GM18858 (cell line): ENCODE measurements at regions not wholly inside any gene's neighbourhood (a gene's known extent, or its start where the extent isn't known, plus 50 kb on each side); places are given as distances from the start of the nearest gene placed in this dataset.
A peak's percentile ranks its signal among the peaks of the same experiment; 100 is the strongest.

Experiments
- ATAC-seq: cut with Tn5 transposase; IDR thresholded peaks from one replicate; pipeline ENCODE4 v1.9.1; 2021; ENCODE audit not compliant: unreplicated experiment

DNA sequence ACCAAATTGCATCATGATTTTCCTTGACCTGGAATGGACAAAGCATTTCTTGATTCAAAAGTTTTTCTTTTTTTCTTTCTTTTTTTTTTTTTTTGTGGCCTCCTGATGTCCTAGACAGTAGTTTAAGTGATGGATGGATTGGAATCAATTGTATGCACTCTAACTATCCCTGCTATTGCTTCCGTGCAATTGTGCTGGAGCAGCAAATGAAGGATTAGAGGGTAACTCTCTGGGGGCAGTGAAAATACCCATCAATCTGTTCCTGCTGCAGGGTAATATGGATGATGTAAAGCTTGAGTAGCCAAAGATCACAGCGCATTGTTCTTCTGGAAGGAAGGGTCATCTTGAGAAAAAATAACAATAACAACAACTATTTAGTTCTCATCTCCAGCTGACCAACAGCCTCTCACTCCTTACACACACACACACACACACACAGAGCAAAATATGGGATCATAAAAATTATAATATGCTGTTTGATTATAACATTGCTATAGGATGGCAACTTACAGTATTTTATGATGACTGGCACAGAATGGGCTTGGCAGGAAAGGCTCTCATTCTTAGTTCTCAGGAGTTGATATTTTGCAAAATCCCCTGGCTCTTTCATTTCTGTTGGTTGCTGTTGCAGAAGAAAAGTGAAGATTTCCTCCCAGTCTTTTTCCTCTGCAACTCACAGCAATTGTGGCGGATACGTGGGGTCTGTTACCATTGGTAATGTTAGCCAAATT is 160.9 kb upstream of the DMAC1 start:
- no peak for ATAC-seq

DNA sequence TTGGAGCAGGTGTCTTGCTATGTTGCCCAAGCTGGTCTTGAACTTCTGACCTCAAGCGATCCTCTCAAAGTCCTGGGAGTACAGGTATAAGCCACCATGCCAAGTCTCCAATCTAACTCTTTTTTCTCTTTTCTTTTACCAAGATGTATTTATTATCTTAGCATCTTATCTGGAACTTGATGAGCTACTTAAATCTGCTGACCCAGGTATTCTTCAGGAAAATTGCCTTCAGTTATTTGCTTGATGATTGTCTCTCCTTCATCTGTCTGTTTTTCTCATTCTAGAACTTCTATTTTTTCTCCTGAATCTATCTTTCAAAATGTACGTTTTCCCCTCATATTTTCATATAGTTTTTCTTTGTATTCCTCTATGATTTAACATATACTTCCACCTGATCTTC is 158.2 kb upstream of the DMAC1 start:
- ATAC-seq = no peak

- no peak for ATAC-seq
Observed at GRCh38 chr9:7947577-7947976, 148.0 kb upstream of the DMAC1 start.

- no peak for ATAC-seq
Observed at GRCh38 chr9:7946458-7946857, 146.9 kb upstream of the DMAC1 start.

DNA sequence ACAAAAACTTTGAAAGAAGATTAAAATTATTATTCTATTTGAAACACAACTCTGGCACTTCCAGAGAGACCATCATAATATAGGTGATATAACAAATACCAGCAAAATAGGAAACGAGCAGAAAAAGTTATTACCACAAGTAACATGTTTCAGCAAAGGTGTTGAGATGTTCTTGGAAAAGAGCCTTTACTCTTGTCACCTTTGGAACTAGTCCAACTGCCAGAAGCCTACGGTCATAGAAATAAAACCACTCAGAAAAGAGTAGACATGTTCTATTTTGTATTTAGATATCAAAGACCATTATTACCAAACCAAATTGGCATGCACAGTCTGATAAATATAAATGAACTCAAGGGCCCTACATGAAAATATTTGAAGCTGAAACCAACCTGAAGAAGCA is 145.0 kb upstream of the DMAC1 start:
- ATAC-seq = no peak

GRCh38 chr9:7937761-7938491 is 138.3 kb upstream of the DMAC1 start:
- ATAC-seq = no peak

GRCh38 chr9:7936996-7937395 is 137.4 kb upstream of the DMAC1 start:
- ATAC-seq = no peak

DNA sequence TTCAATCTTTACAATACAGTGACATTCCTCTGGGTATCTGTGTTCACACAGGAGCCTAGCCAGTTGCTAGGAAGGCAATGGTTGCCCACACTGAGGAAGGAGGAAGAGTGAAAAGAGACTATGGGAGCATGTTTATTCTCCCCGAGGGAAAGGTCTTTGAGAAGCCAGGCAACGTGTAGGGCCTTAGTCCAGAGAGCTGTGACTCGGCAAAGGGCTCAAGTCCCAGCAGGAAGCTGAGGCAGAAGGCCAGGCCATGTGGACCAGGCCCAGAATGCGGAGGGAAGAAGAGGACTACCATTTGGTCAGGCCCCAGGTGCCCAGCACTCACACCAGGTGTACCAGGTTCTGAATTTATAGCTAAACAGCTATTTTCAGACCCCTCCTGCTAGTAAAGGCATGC is 136.6 kb upstream of the DMAC1 start:
- ATAC-seq = no peak

GRCh38 chr9:7935681-7936080 is 136.1 kb upstream of the DMAC1 start:
- peak; percentile 67 for ATAC-seq

GRCh38 chr9:7932767-7933166 is 133.2 kb upstream of the DMAC1 start:
- no peak for ATAC-seq

DNA sequence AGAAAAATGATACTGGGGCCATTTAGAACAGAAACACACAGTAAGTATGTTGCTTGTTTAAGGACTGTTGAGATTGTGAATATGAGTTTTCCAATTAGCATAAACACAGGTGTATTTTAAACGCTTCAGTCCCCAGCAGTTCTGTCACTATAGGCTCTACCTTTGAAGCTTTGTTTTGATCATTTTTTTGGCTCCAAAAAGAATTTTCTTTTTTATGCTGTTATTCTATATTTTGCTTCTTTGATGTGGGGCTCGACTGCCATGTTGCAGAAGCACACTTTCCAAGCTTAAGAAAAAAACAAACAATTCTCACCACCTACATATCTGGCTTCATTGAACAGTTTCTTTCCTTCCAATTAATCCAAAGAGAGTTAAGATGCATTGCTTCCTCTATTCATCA is 131.0 kb upstream of the DMAC1 start:
- ATAC-seq = no peak

DNA sequence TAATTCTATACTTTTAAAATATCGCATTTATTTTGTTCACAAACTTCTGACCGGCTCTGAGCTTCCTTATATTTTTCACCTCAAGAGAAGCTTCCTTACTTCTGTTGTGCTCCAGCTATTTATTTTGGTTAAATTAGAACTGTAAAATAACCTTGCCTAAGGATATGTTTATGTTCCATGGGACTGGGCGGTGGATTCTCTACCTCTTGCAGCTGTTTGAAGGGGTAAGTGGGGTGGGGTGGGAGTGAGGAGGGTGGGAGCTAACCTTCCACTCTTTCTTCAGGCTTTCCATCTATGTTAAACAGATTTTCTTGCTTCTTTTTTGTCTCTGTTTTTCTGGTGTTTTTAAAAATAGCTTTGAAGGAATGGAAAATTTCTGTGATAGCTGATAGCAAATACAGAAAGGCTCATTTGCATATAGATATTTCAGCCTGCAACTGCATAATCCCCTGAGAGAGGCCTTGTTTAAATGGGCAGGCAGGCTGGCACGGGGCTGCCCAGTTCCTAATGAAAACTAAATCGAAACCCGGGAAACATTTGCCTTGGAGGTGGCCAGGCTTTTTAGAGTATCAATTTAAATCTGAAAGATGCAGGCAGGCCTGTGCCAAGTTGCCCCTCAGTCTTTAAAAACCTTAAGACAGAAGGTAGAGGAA is 122.1 kb upstream of the DMAC1 start:
- ATAC-seq = no peak

GRCh38 chr9:7912037-7912535 is 112.5 kb upstream of the DMAC1 start:
- ATAC-seq = no peak

GRCh38 chr9:7910426-7911020 is 110.9 kb upstream of the DMAC1 start:
- ATAC-seq = no peak

DNA sequence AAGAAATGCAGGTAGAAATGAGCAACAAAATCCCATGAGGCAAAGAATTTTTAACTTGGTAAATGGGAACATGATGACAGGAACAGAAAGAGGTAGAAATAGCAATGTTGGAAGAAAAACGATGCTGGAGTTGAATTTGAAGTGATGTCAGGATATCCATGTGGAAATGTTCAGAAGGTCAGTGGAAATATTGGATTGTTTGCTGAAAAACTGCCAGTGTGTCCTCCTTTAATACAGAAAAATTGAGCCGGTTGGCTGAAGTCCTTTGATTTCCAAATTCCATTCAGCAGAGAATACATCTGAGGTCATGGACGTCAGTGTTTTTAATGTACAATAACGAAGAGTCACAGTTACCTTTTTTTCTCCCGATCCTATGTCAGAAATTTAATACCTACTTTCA is 110.0 kb upstream of the DMAC1 start:
- no peak for ATAC-seq

GRCh38 chr9:7907551-7908337 is 108.2 kb upstream of the DMAC1 start:
- ATAC-seq = no peak

DNA sequence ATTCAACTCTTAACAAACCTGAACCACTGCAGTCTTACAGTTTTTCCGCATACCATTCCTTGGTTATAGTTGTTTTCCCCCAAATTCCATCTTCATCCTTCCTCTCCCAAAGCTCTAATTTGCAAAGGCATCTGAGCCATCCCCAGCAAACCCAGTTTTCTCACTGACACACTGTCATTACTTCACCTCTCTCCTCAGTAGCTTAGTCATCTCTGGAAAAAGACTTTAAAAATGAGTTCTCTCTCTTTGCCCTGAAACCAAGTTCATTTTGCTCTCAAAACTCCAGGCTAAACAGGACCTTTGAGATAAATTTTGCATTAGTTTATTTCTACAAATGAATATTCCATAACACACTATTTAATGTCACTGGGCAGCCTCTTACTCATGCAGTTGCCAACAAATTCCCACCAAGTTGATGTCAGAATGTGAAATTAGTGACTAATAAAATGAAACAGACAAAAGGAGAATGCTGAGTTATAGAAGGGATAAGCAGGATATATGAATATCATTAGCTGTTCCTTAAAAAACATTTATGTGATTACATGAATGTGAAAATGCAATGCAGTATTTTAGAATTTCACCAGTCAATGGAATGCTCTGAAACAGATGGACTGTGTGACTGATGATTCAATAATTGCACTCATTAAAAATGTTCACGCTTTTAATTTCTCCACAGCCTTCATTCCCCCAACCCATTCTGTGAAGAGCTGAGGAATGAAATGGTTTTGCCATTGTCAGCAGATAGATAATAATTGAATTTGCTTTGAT is 107.4 kb upstream of the DMAC1 start:
- ATAC-seq = no peak

DNA sequence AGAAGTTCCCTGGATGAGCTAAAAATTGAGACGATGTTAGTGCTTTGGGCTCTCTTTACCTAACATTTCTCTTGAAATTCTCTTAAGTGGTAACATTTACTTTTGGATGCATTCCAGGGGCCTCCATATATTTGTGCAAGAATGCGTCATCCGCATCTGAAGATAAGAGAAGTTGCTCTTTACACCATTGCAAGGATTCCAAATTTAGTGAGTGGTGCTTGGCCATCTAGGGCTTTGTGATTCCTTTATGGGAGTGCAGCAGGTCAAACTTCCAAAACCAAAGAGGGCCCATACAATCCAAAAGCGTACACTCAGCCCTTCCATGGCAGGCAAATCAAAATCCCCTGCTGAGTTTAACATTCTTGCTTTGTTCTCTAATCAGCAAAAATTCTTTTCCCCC is 102.0 kb upstream of the DMAC1 start:
- ATAC-seq = no peak

DNA sequence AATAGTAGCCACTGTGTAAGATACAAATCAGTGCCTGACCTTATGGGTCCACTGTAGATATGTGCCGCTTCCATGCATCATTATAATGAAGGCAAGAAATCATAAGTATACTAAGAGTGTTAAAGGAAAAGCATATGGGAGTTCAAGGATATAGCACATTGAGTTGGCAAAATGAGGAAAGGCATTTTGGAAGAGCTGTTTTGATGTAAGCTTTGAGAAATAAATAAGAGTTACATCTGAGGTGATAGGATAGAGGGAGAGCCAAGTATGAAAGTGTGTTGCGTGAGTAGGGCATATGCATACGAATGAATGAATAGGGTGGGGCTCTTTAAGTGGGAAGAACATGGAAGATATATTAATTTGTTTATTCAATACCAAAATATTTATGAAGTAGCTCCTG is 101.0 kb upstream of the DMAC1 start:
- no peak for ATAC-seq

GRCh38 chr9:7899753-7900152 is 100.2 kb upstream of the DMAC1 start:
- ATAC-seq = no peak
